Fibroblast of skin of right biceps (primary cell): ENCODE measurements at regions not wholly inside any gene's neighbourhood (a gene's known extent, or its start where the extent isn't known, plus 50 kb on each side); places are given as distances from the start of the nearest gene placed in this dataset.
"Not testable (repeated sequence)": the region's sequence is repeated elsewhere in the genome, so short reads cannot be mapped to it uniquely, and the experiment has no call there.

Experiments used
- DNase-seq: peaks from one replicate; pipeline ENCODE4 v3.0.0-alpha.2; 2013

GRCh38 chrX:143935601-143936000, 51.7 kb downstream of the UBE2NL start:
- no peak for DNase-seq

GRCh38 chrX:143940119-143940518, 56.2 kb downstream of the UBE2NL start:
- no peak for DNase-seq

- DNase-seq, result no peak
These were observed 61.3 kb downstream of the UBE2NL start for GRCh38 chrX:143945171-143945570.

DNA sequence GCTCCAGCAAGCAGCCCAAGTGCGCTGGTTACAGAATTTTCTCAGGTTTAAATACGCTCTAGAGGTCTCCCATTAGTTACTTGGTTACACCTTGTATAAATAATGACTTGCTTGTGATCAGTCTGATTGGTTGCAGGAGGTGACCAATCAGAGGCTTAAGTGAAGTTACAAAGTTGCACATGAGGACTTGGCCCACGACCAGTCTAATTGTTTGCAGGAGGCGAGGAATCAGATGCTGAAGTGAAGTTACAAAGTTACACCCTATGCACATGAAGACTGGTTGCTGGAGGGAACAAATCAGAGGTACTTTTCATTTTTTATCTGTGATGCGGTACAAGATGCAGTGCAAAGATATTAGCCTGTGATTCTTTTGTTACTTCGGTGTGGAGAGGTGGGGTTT, 80.7 kb downstream of the UBE2NL start:
- DNase-seq, result no peak

- no peak for DNase-seq
These were observed 104.5 kb downstream of the UBE2NL start for GRCh38 chrX:143988356-143988755.

GRCh38 chrX:143994206-143994605, 110.3 kb downstream of the UBE2NL start:
- no peak for DNase-seq

GRCh38 chrX:143998261-143998660, 114.4 kb downstream of the UBE2NL start:
- DNase-seq, result no peak

GRCh38 chrX:144006811-144007210, 122.9 kb downstream of the UBE2NL start:
- peak; percentile 19 for DNase-seq

DNA sequence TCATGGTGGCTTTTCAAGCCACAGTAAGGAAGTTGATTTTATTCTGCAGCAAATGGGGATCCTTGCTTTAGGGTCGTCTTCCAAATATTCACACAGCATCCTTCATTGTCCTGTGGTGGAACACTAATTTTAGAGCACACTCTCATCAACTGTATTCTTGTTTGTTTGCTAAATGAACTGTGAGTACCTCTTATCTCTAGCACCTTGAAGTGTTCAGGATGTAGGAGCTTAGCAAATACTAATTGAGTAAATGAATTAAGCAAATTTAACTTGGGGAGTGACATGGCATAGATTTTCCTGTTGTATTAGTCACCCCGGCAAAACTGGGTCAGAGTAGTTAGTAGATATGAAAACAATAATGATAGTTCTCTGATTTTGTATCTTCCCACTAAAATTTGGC, 156.9 kb downstream of the UBE2NL start:
- DNase-seq, result no peak

GRCh38 chrX:144042271-144042670, 158.4 kb downstream of the UBE2NL start:
- no peak for DNase-seq

- DNase-seq, result no peak
These were observed 191.6 kb downstream of the UBE2NL start for GRCh38 chrX:144075432-144075831.

- DNase-seq, result not testable (repeated sequence)
These were observed 198.4 kb downstream of the UBE2NL start for GRCh38 chrX:144082237-144082636.

- not testable (repeated sequence) for DNase-seq
These were observed 205.8 kb downstream of the UBE2NL start for GRCh38 chrX:144089674-144090073.

DNA sequence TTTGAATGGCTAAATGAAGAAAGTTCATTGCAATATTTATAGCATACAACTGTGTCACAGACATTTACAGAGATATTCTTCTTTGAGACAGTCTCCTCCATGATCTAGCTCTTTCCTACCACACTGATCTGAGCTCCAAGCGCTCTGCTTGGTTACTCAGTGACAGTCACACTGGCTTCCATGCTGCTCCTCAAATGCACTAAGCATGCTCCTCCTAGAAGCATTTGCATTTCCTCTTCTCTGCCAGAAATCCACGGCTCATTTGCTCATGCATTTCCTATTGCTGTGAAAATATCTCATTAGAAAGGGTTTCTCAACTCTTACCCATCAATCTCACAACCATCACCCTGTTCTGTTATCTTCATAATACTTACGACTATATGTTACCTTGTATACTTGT, 208.2 kb downstream of the UBE2NL start:
- not testable (repeated sequence) for DNase-seq

GRCh38 chrX:144119490-144119889, 235.6 kb downstream of the UBE2NL start:
- not testable (repeated sequence) for DNase-seq

GRCh38 chrX:144121566-144121965, 237.7 kb downstream of the UBE2NL start:
- not testable (repeated sequence) for DNase-seq

GRCh38 chrX:144127570-144128169, 243.8 kb downstream of the UBE2NL start:
- not testable (repeated sequence) for DNase-seq

- DNase-seq, result not testable (repeated sequence)
These were observed 245.6 kb downstream of the UBE2NL start for GRCh38 chrX:144129511-144129910.

- DNase-seq, result not testable (repeated sequence)
These were observed 246.6 kb downstream of the UBE2NL start for GRCh38 chrX:144130507-144130906.

DNA sequence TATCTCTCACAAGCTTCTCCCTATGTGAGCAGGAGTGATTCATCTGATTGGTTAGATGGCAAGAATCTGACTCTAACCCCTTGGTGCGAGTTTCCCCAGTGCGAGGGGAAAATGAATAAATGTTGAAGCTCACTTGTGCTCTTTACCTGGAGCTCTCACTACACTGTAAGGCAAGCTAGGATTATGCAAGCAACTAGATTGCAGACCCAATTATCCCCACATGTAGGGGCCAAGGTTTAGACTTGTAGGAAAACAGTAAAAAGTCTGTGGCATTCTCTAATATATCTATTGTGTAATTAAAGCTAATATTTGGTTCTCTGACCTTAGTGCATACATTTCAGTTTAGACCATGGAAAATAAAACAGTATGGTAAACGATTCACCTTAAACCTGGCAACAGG, 247.2 kb downstream of the UBE2NL start:
- DNase-seq, result not testable (repeated sequence)

DNA sequence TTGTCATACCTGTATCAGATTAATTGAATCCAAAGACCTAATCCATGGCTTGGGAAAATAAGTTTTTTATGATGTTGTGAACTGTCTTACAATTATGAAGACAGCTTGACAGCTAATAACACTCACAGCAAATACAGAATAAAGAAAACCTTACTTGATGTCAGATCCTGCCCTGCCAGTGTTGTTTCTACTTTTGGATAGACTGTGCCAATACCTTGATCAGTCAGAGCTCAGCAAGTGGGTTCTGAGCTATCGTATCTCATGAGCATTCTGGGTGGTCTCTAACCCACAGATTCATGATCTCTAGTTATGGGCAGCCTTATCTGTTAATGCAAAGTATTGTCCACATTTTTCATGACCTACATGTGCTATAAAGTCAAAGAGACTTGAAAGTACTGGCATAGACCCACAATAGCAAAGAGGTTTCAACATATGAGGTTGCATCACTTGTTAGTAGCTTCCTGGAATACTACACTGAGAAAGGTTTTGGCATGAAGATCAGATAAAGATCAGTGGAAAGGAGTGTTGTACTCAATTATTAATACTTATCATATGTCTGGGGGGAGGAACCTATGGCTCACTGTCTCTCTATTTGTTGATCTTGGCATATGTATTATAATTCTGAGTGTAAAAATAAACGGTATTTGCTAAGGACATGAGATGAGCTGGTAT, 250.7 kb downstream of the UBE2NL start:
- peak; percentile 0 for DNase-seq

DNA sequence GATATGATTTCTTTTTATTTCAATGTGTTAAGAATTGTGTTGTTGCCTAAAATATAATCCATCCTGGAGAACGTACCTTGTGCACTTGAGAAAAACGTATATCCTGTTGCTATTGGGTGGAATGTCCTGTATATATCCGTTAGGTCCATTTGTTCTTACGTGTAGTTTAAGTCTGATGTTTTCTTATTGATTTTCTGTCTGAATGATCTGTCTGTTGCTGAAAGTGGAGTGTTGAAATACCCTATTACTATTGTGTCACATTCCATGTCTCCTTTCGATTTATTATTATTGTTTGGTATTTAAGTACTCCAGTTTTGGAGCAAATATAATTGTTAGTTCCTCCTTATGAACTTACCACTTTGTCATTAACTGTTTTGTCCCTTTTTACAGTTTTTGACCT, 270.6 kb downstream of the UBE2NL start:
- not testable (repeated sequence) for DNase-seq

- not testable (repeated sequence) for DNase-seq
These were observed 301.3 kb downstream of the UBE2NL start for GRCh38 chrX:144185197-144185596.

DNA sequence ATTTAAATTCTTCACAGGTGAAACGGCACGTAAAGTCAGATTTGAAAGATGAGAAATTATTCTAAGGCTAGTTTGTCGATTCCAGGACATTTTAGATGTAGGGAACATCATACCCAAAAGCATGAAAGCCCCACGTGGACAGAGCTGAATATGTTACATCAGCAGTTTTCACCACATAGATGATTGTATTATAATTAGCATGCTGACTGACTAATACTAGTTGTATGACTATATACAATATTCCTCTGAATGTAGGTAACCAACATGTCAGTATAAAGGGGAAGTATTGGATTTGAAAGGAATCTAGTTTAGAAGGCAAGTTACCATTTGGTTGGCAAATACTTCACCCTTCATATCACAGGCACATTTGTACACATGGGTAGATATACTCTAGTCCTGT, 304.6 kb downstream of the UBE2NL start:
- DNase-seq, result not testable (repeated sequence)

GRCh38 chrX:144197057-144197456, 313.2 kb downstream of the UBE2NL start:
- not testable (repeated sequence) for DNase-seq
